Thyroid gland (tissue), 4 donors: ENCODE measurements at regions not wholly inside any gene's neighbourhood (a gene's known extent, or its start where the extent isn't known, plus 50 kb on each side); places are given as distances from the start of the nearest gene placed in this dataset.

Experiments used
- CTCF ChIP-seq, 6 experiments: fragments of 200-600 bp in 3 of 6; fragments of 450-650 bp in 3 of 6; sonication (generic) in 3 of 6; IDR thresholded peaks; one replicate each; pipeline ENCODE4 v1.5.1; 2016 to 2019; ENCODE audit warnings: antibody characterized with exemption in 6 of 6, mild to moderate bottlenecking in 2 of 6, inconsistent platforms in 1 of 6, moderate library complexity in 1 of 6
- POLR2A ChIP-seq, 2 donors: fragments of 450-650 bp; IDR thresholded peaks; one replicate each; pipeline ENCODE4 v1.6.1; 2017; ENCODE audit warnings: antibody characterized with exemption in 2 of 2, mild to moderate bottlenecking in 2 of 2, moderate library complexity in 1 of 2

DNA sequence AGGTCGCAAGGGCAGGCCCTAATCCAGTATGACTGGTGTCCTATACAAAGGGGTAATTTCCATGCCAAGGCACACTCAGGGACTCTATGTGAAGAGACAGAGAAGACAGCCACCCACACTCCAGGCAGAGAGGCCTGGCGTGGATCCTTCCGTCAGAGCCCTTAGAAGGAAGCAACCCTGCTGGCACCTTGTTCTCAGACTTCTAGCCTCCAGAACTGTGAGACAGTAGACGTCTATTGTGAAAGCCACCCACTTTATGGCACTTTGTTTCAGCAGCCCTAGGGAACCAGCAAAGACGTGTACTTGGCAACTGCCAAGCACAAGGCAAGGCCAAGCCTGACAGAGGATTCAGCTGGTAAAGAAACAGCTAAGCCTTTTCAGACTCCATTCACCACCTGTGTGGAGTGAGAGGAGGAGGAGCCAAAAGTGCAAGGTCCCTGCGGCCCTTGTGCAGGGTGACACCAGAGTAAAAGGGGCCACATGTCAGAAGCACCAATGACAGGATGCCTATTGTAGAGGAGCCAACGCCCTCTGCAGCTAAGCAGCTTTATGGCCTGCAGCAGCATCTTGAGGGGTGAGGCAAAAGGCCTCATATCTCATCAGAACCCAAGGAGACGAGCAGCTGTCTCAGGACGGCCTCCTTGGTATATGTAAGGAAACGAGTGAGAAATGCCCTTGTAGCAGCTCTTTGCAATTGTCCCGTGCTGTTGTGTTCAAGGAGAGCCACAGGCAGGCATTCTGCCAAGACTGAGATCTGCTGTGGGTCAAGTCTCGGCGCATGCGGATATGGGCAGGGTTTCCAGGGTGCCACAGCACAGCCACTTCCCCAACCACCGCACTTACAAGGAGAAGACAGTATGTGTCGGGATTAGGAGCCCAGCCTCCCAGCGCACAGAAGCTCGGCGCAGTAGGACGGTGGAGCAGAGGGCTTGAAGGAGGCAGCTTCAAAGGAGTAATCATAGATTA, 121.5 kb upstream of the LIPC start:
- TF ChIP-seq CTCF (IDR thresholded peaks at IDR 0.05) (no peak), POLR2A (IDR thresholded peaks at IDR 0.05) (no peak)
